Natural killer cell (primary cell): ENCODE measurements at regions not wholly inside any gene's neighbourhood (a gene's known extent, or its start where the extent isn't known, plus 50 kb on each side); places are given as distances from the start of the nearest gene placed in this dataset.

Experiments
- ATAC-seq, 3 donors: fragments of 150-1000 bp in 2 of 3; fragments of 200-7000 bp in 1 of 3; cut with Tn5 transposase; 1 replicate in 1 of 3; 2 replicates in 2 of 3; pipeline ENCODE4 v1.10.0; 2021; ENCODE audit warnings: mild to moderate bottlenecking in 2 of 3, moderate library complexity in 2 of 3
- DNase-seq, 2 donors: peaks; one replicate each; pipeline versions ENCODE4 v3.0.0 to v3.0.0-alpha.2; 2013 to 2021; ENCODE audit warnings: mixed read lengths in 1 of 2
- H3K27ac ChIP-seq: one replicate; pipeline ENCODE4 v1.5.1; 2013; ENCODE audit warnings: mild to moderate bottlenecking, low read length
- H3K27me3 ChIP-seq: one replicate; pipeline ENCODE4 v1.6.1; 2013; ENCODE audit warnings: low read length; ENCODE audit not compliant: control insufficient read depth, insufficient read depth
- H3K36me3 ChIP-seq: one replicate; pipeline ENCODE4 v1.6.1; 2013; ENCODE audit warnings: low read length; ENCODE audit not compliant: control insufficient read depth, insufficient read depth
- H3K4me1 ChIP-seq: one replicate; pipeline ENCODE4 v1.6.1; 2013; ENCODE audit warnings: low read length; ENCODE audit not compliant: control insufficient read depth, insufficient read depth
- H3K4me3 ChIP-seq: one replicate; pipeline ENCODE4 v1.5.1; 2013; ENCODE audit warnings: low read length
- H3K9me3 ChIP-seq: one replicate; pipeline ENCODE4 v1.6.1; 2013; ENCODE audit warnings: low read length; ENCODE audit not compliant: control insufficient read depth, insufficient read depth
- H3K27ac Mint-ChIP-seq, 2 donors: one replicate each; pipeline ENCODE4 v1.8.0; 2022; ENCODE audit warnings: mild to moderate bottlenecking in 2 of 2, mixed read lengths in 2 of 2, moderate library complexity in 1 of 2
- H3K27me3 Mint-ChIP-seq, 2 donors: one replicate each; pipeline ENCODE4 v1.8.0; 2022; ENCODE audit warnings: low read depth in 2 of 2, mixed read lengths in 2 of 2
- H3K36me3 Mint-ChIP-seq: one replicate; pipeline ENCODE4 v1.8.0; 2022; ENCODE audit warnings: mixed read lengths
- H3K4me1 Mint-ChIP-seq, 2 donors: one replicate each; pipeline ENCODE4 v1.8.0; 2022; ENCODE audit warnings: mixed read lengths in 2 of 2
- H3K4me3 Mint-ChIP-seq: one replicate; pipeline ENCODE4 v1.8.0; 2022; ENCODE audit warnings: mild to moderate bottlenecking, moderate library complexity, mixed read lengths
- H3K9me3 Mint-ChIP-seq, 2 donors: one replicate each; pipeline ENCODE4 v1.8.0; 2022; ENCODE audit warnings: mixed read lengths in 2 of 2
- WGBS: methylation state at CpG from one replicate; pipeline ENCODE4 v1.1.7; 2013; ENCODE audit warnings: missing lambda C conversion rate; ENCODE audit not compliant: insufficient coverage; 5-methylcytosine and 5-hydroxymethylcytosine counted together
- intact Hi-C: fragments of 100-400 bp; cut with micrococcal nuclease; formaldehyde crosslinking; loops from one replicate; pipeline ENCODE4 v1.14.2; 2022
- TF ChIP-seq, protein P1 (sequence below): fragments of 200-600 bp; IDR thresholded peaks from one replicate; pipeline ENCODE4 v1.8.0; 2022; ENCODE audit warnings: antibody characterized with exemption

GRCh38 chr16:65905331-65905730 is 461.2 kb upstream of the CDH5 start:
- H3K4me1 ChIP-seq: no peaks in the 10 kb centered on the region
- intact Hi-C loops: no loop called here
- H3K9me3 Mint-ChIP-seq: no peaks in the 10 kb centered on the region
- ATAC-seq (no peak), DNase-seq (no peak)
- H3K27me3 Mint-ChIP-seq: peaks cover 5 to 6% of the 10 kb centered on the region in 2 donors
- no peaks in the 10 kb centered on the region for H3K27me3 ChIP-seq
- H3K27ac Mint-ChIP-seq: no peak overlapping the region
- TF ChIP-seq, protein P1, sequence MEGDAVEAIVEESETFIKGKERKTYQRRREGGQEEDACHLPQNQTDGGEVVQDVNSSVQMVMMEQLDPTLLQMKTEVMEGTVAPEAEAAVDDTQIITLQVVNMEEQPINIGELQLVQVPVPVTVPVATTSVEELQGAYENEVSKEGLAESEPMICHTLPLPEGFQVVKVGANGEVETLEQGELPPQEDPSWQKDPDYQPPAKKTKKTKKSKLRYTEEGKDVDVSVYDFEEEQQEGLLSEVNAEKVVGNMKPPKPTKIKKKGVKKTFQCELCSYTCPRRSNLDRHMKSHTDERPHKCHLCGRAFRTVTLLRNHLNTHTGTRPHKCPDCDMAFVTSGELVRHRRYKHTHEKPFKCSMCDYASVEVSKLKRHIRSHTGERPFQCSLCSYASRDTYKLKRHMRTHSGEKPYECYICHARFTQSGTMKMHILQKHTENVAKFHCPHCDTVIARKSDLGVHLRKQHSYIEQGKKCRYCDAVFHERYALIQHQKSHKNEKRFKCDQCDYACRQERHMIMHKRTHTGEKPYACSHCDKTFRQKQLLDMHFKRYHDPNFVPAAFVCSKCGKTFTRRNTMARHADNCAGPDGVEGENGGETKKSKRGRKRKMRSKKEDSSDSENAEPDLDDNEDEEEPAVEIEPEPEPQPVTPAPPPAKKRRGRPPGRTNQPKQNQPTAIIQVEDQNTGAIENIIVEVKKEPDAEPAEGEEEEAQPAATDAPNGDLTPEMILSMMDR: no peak
- H3K27ac ChIP-seq: no peak overlapping the region
- no peaks in the 10 kb centered on the region for H3K36me3 Mint-ChIP-seq
- 76% methylated on average over 3 of the region's 3 CpGs for WGBS
- H3K4me3 Mint-ChIP-seq: no peak overlapping the region
- H3K36me3 ChIP-seq: no peaks in the 10 kb centered on the region
- no peak overlapping the region for H3K4me3 ChIP-seq
- no peaks in the 10 kb centered on the region for H3K4me1 Mint-ChIP-seq
- H3K9me3 ChIP-seq: no peaks in the 10 kb centered on the region

GRCh38 chr16:65896448-65897153 is 469.9 kb upstream of the CDH5 start:
- Mint-ChIP-seq H3K4me3 (no peak overlapping the region), H3K27me3 (peaks cover 9 to 20% of the 10 kb centered on the region in 2 donors), H3K4me1 (no peaks in the 10 kb centered on the region), H3K9me3 (no peaks in the 10 kb centered on the region), H3K36me3 (no peaks in the 10 kb centered on the region), H3K27ac (no peak overlapping the region)
- WGBS: 86% methylated on average over 5 of the region's 6 CpGs
- Histone ChIP-seq H3K27me3 (no peaks in the 10 kb centered on the region), H3K27ac (no peak overlapping the region), H3K4me1 (no peaks in the 10 kb centered on the region), H3K9me3 (no peaks in the 10 kb centered on the region), H3K4me3 (no peak overlapping the region), H3K36me3 (no peaks in the 10 kb centered on the region)
- ATAC-seq (no peak), DNase-seq (no peak)
- intact Hi-C loops: no loop called here
- TF ChIP-seq, protein P1: no peak

GRCh38 chr16:65895906-65896305 is 470.6 kb upstream of the CDH5 start:
- H3K4me3 Mint-ChIP-seq: no peak overlapping the region
- H3K4me1 ChIP-seq: no peaks in the 10 kb centered on the region

More at GRCh38 chr16:65895906-65896305, 470.6 kb upstream of the CDH5 start:
- Mint-ChIP-seq H3K36me3 (no peaks in the 10 kb centered on the region), H3K27ac (no peak overlapping the region), H3K27me3 (peaks cover 7 to 20% of the 10 kb centered on the region in 2 donors), H3K9me3 (no peaks in the 10 kb centered on the region), H3K4me1 (no peaks in the 10 kb centered on the region)
- no peak overlapping the region for H3K27ac ChIP-seq
- no peaks in the 10 kb centered on the region for H3K27me3 ChIP-seq
- no peaks in the 10 kb centered on the region for H3K9me3 ChIP-seq
- 93% methylated on average over 1 of the region's 1 CpG for WGBS
- TF ChIP-seq, protein P1: no peak
- ATAC-seq (no peak), DNase-seq (no peak)
- H3K4me3 ChIP-seq: no peak overlapping the region
- no peaks in the 10 kb centered on the region for H3K36me3 ChIP-seq
- intact Hi-C loops: no loop called here
